Activated CD8-positive, alpha-beta memory T cell treated with anti-CD3 and anti-CD28 coated beads for 36 hours (primary cell): ENCODE measurements at regions not wholly inside any gene's neighbourhood (a gene's known extent, or its start where the extent isn't known, plus 50 kb on each side); places are given as distances from the start of the nearest gene placed in this dataset.

Experiments used
- CTCF ChIA-PET: fragments of 350-600 bp; sonication (Branson Sonifier 250); formaldehyde crosslinking; loops from one replicate; lab custom pipeline; 2021; ENCODE audit warnings: antibody characterized with exemption; lab: Charles Lee
- POLR2A ChIA-PET: fragments of 350-600 bp; sonication (Branson Sonifier 250); formaldehyde crosslinking; loops from one replicate; lab custom pipeline; 2021; ENCODE audit warnings: antibody characterized with exemption; lab: Charles Lee

GRCh38 chr13:34335014-34336007 is 517.4 kb downstream of the RFC3 start:
- ChIA-PET CTCF (no interaction called here), POLR2A (no interaction called here)

GRCh38 chr13:34338102-34338501 is 520.2 kb downstream of the RFC3 start:
- CTCF ChIA-PET = no interaction called here
- POLR2A ChIA-PET = no interaction called here

GRCh38 chr13:34340534-34340933 is 522.6 kb downstream of the RFC3 start:
- ChIA-PET POLR2A (no interaction called here), CTCF (no interaction called here)

GRCh38 chr13:34343413-34343940 is 525.5 kb downstream of the RFC3 start:
- CTCF ChIA-PET = no interaction called here
- POLR2A ChIA-PET = no interaction called here

- POLR2A ChIA-PET = no interaction called here
- CTCF ChIA-PET = interaction anchor here (0.8 kb wide), 1 partner anchor 51 kb away, joined by 3 read pairs; no protein-coding TSS in a partner anchor
Measured at GRCh38 chr13:34344816-34345215, 526.9 kb downstream of the RFC3 start.

GRCh38 chr13:34345258-34345965 is 527.5 kb downstream of the RFC3 start:
- ChIA-PET POLR2A (no interaction called here), CTCF (no interaction called here)

- CTCF ChIA-PET = no interaction called here
- POLR2A ChIA-PET = no interaction called here
Measured at GRCh38 chr13:34346626-34347025, 528.7 kb downstream of the RFC3 start.

GRCh38 chr13:34347784-34348573 is 530.0 kb downstream of the RFC3 start:
- CTCF ChIA-PET = interaction anchor here (0.5 kb wide), 1 partner anchor 12 kb away, joined by 5 read pairs; no protein-coding TSS in a partner anchor
- POLR2A ChIA-PET = no interaction called here

GRCh38 chr13:34349091-34349722 is 531.3 kb downstream of the RFC3 start:
- ChIA-PET POLR2A (no interaction called here), CTCF (no interaction called here)

GRCh38 chr13:34350671-34351070 is 532.7 kb downstream of the RFC3 start:
- ChIA-PET POLR2A (no interaction called here), CTCF (no interaction called here)

- POLR2A ChIA-PET = no interaction called here
Measured at GRCh38 chr13:34351134-34351533, 533.2 kb downstream of the RFC3 start.

GRCh38 chr13:34352958-34353357 is 535.0 kb downstream of the RFC3 start:
- ChIA-PET POLR2A (no interaction called here), CTCF (no interaction called here)

More at GRCh38 chr13:34351134-34351533, 533.2 kb downstream of the RFC3 start:
- CTCF ChIA-PET = no interaction called here

- CTCF ChIA-PET = no interaction called here
Measured at GRCh38 chr13:34356686-34357434, 538.9 kb downstream of the RFC3 start.

GRCh38 chr13:34357435-34358232 is 539.7 kb downstream of the RFC3 start:
- POLR2A ChIA-PET = no interaction called here
- CTCF ChIA-PET = no interaction called here

More at GRCh38 chr13:34356686-34357434, 538.9 kb downstream of the RFC3 start:
- POLR2A ChIA-PET = no interaction called here

GRCh38 chr13:34358811-34359513 is 541.0 kb downstream of the RFC3 start:
- POLR2A ChIA-PET = no interaction called here
- CTCF ChIA-PET = interaction anchor here (0.7 kb wide), 1 partner anchor 212 kb away, joined by 3 read pairs; no protein-coding TSS in a partner anchor

GRCh38 chr13:34360702-34361101 is 542.8 kb downstream of the RFC3 start:
- CTCF ChIA-PET = interaction anchor here (0.7 kb wide), 1 partner anchor 13 kb away, joined by 5 read pairs; no protein-coding TSS in a partner anchor

GRCh38 chr13:34361560-34361959 is 543.6 kb downstream of the RFC3 start:
- CTCF ChIA-PET = no interaction called here

More at GRCh38 chr13:34360702-34361101, 542.8 kb downstream of the RFC3 start:
- POLR2A ChIA-PET = no interaction called here

More at GRCh38 chr13:34361560-34361959, 543.6 kb downstream of the RFC3 start:
- POLR2A ChIA-PET = no interaction called here
